HEK293 (cell line): ENCODE measurements at regions not wholly inside any gene's neighbourhood (a gene's known extent, or its start where the extent isn't known, plus 50 kb on each side); places are given as distances from the start of the nearest gene placed in this dataset.
"Not testable (repeated sequence)": the region's sequence is repeated elsewhere in the genome, so short reads cannot be mapped to it uniquely, and the experiment has no call there.

Experiments
- CTCF ChIA-PET: fragments of 350-600 bp; formaldehyde crosslinking; extraction: SDS; loops from one replicate; lab custom pipeline; 2021; ENCODE audit warnings: antibody characterized with exemption; lab: Yijun Ruan, JAX
- POLR2A ChIA-PET: fragments of 300-600 bp; formaldehyde crosslinking; extraction: SDS; loops from one replicate; lab custom pipeline; 2020; ENCODE audit warnings: antibody characterized with exemption, inconsistent platforms; lab: Yijun Ruan, JAX
- H3K27ac ChIP-seq: fragments of 200-500 bp; sonication (Bioruptor generic); 2 replicates; pipeline ENCODE4 v1.5.1; 2014; ENCODE audit warnings: low read depth, low read length, control low read depth, inconsistent platforms; ENCODE audit errors: extremely low read depth
- H3K36me3 ChIP-seq, 2 experiments: fragments of 200-500 bp in 1 of 2; sonication (Bioruptor generic) in 1 of 2; 1 replicate in 1 of 2; 2 replicates in 1 of 2; pipeline ENCODE4 v1.5.1; 2014 to 2017; ENCODE audit warnings: inconsistent platforms in 2 of 2, low read length in 2 of 2; ENCODE audit not compliant: control insufficient read depth in 2 of 2, insufficient read depth in 1 of 2
- H3K4me1 ChIP-seq: fragments of 200-500 bp; sonication (Bioruptor generic); 2 replicates; pipeline ENCODE4 v1.5.1; 2014; ENCODE audit warnings: mild to moderate bottlenecking, low read length, inconsistent platforms; ENCODE audit not compliant: control insufficient read depth, insufficient read depth
- H3K4me3 ChIP-seq: 2 replicates; pipeline ENCODE4 v1.5.1; 2011; ENCODE audit warnings: low read depth, mild to moderate bottlenecking, control low read depth, low read length, moderate library complexity
- H3K9me3 ChIP-seq: fragments of 200-500 bp; sonication (Bioruptor generic); 2 replicates; pipeline ENCODE4 v1.5.1; 2014; ENCODE audit warnings: low read depth, low read length, inconsistent platforms; ENCODE audit not compliant: control insufficient read depth, insufficient read depth
- ATF2 ChIP-seq: fragments of 450-650 bp; formaldehyde crosslinking; IDR thresholded peaks from 2 replicates; pipeline ENCODE4 v1.5.1; 2016; ENCODE audit warnings: missing biosample characterization, missing genetic modification characterization, low read depth
- HIC1 ChIP-seq: fragments of 450-650 bp; formaldehyde crosslinking; IDR thresholded peaks from 2 replicates; pipeline ENCODE4 v1.5.1; 2016; ENCODE audit warnings: missing biosample characterization, missing genetic modification characterization
- INSM2 ChIP-seq: fragments of 450-650 bp; formaldehyde crosslinking; IDR thresholded peaks from 2 replicates; pipeline ENCODE4 v1.5.1; 2016; ENCODE audit warnings: missing biosample characterization, missing genetic modification characterization
- SCRT1 ChIP-seq: fragments of 450-650 bp; formaldehyde crosslinking; IDR thresholded peaks from 2 replicates; pipeline ENCODE4 v1.5.1; 2016; ENCODE audit warnings: missing biosample characterization, missing genetic modification characterization, borderline replicate concordance
- YY2 ChIP-seq: fragments of 450-650 bp; formaldehyde crosslinking; IDR thresholded peaks from 2 replicates; pipeline ENCODE4 v1.5.1; 2016; ENCODE audit warnings: missing biosample characterization, missing genetic modification characterization
- ZBTB17 ChIP-seq: fragments of 450-650 bp; formaldehyde crosslinking; IDR thresholded peaks from 2 replicates; pipeline ENCODE4 v1.5.1; 2016; ENCODE audit warnings: missing biosample characterization, missing genetic modification characterization
- ZFP37 ChIP-seq: fragments of 450-650 bp; formaldehyde crosslinking; IDR thresholded peaks from 2 replicates; pipeline ENCODE4 v1.5.1; 2016; ENCODE audit warnings: missing biosample characterization, missing genetic modification characterization
- ZNF155 ChIP-seq: fragments of 450-650 bp; formaldehyde crosslinking; IDR thresholded peaks from 2 replicates; pipeline ENCODE4 v1.5.1; 2016; ENCODE audit warnings: missing biosample characterization, missing genetic modification characterization
- ZNF362 ChIP-seq: fragments of 450-650 bp; formaldehyde crosslinking; IDR thresholded peaks from 2 replicates; pipeline ENCODE4 v1.5.1; 2016; ENCODE audit warnings: missing biosample characterization, missing genetic modification characterization
- ZNF513 ChIP-seq: fragments of 450-650 bp; IDR thresholded peaks from 2 replicates; pipeline ENCODE4 v1.5.1; 2018; ENCODE audit warnings: missing biosample characterization, missing genetic modification characterization
- ZNF707 ChIP-seq: fragments of 450-650 bp; formaldehyde crosslinking; IDR thresholded peaks from 2 replicates; pipeline ENCODE4 v1.5.1; 2016; ENCODE audit warnings: missing biosample characterization, missing genetic modification characterization
- ZNF830 ChIP-seq: fragments of 450-650 bp; IDR thresholded peaks from 2 replicates; pipeline ENCODE4 v1.5.0; 2018; ENCODE audit warnings: missing biosample characterization, missing genetic modification characterization, low read depth, mild to moderate bottlenecking, moderate library complexity
- ZNF843 ChIP-seq: fragments of 450-650 bp; formaldehyde crosslinking; IDR thresholded peaks from 2 replicates; pipeline ENCODE4 v1.5.1; 2016; ENCODE audit warnings: missing biosample characterization, missing genetic modification characterization

- TF ChIP-seq INSM2 (tag by site-specific recombination) (no peak), ZNF362 (tag by site-specific recombination) (no peak), SCRT1 (tag by site-specific recombination) (no peak), ZFP37 (no peak)
Measured at GRCh38 chr5:153937661-153938060, 101.0 kb downstream of the FAM114A2 start (continued).

GRCh38 chr5:153935151-153935550 lies 103.6 kb downstream of the FAM114A2 start:
- H3K4me3 ChIP-seq, H3K4me1 ChIP-seq, POLR2A ChIA-PET, H3K36me3 ChIP-seq, H3K9me3 ChIP-seq, H3K27ac ChIP-seq: not testable (repeated sequence)
- peak; percentile 96 for TF ChIP-seq ZNF707 (tag by site-specific recombination)
- CTCF ChIA-PET = interaction anchor here (0.6 kb wide), 1 partner anchor 99 kb away, joined by 3 read pairs; no protein-coding TSS in a partner anchor

GRCh38 chr5:153926201-153926600 lies 112.5 kb downstream of the FAM114A2 start:
- H3K4me1 ChIP-seq = no peaks in the 10 kb centered on the region
- ChIA-PET CTCF (no interaction called here), POLR2A (no interaction called here)
- H3K4me3 ChIP-seq = no peak overlapping the region
- no peak for TF ChIP-seq ZNF513 (tag by site-specific recombination)
- TF ChIP-seq ZNF830 = no peak
- TF ChIP-seq ZNF155 (tag by site-specific recombination) = no peak
- no peak for TF ChIP-seq YY2 (tag by site-specific recombination)
- TF ChIP-seq ZBTB17 (tag by site-specific recombination) = no peak
- TF ChIP-seq HIC1 (tag by site-specific recombination) = no peak
- no peak for TF ChIP-seq ZNF843 (tag by site-specific recombination)
- TF ChIP-seq ATF2 (tag by site-specific recombination) = no peak
- no peaks in the 10 kb centered on the region for H3K36me3 ChIP-seq
- no peaks in the 10 kb centered on the region for H3K9me3 ChIP-seq
- no peak overlapping the region for H3K27ac ChIP-seq
